ENCODE measurements at regions not wholly inside any gene's neighbourhood (a gene's known extent, or its start where the extent isn't known, plus 50 kb on each side); places are given as distances from the start of the nearest gene placed in this dataset.

- H3K9ac ChIP-seq (ENCODE audit: low read length) = no peak overlapping the region
- H3K79me2 ChIP-seq (ENCODE audit: insufficient read depth, low read length) = no peaks in the 10 kb centered on the region
- no peaks in the 10 kb centered on the region for H3K9me3 ChIP-seq (ENCODE audit: low read length)
- H3K36me3 ChIP-seq (ENCODE audit: insufficient read depth, low read length) = peaks cover 10% of the 10 kb centered on the region; the same call in 1 of the 2 replicates
- no peak overlapping the region for H2AFZ ChIP-seq (ENCODE audit: low read length)
- no peak overlapping the region for H3K27ac ChIP-seq (ENCODE audit: low read depth, low read length, poor library complexity, severe bottlenecking)
- no peaks in the 10 kb centered on the region for H4K20me1 ChIP-seq (ENCODE audit: insufficient read depth, low read length)
- TF ChIP-seq CTCF (IDR thresholded peaks at IDR 0.05; ENCODE audit: low read length) (no peak), EZH2 (IDR thresholded peaks at IDR 0.05; ENCODE audit: borderline replicate concordance, low read length) (no peak)
- H3K4me1 ChIP-seq (ENCODE audit: insufficient read depth, low read length, severe bottlenecking) = peaks cover 3% of the 10 kb centered on the region
- H3F3A ChIP-seq (ENCODE audit: insufficient read depth, low read length) = no peaks in the 10 kb centered on the region
- no peak overlapping the region for H3K4me2 ChIP-seq (ENCODE audit: low read length)
- H3K4me3 ChIP-seq (ENCODE audit: low read depth, low read length, poor library complexity, severe bottlenecking) = no peak overlapping the region
- no peaks in the 10 kb centered on the region for H3K9me2 ChIP-seq (ENCODE audit: low read depth, low read length)
- H3K27me3 ChIP-seq (ENCODE audit: insufficient read depth, low read length) = no peaks in the 10 kb centered on the region
These were observed 124.2 kb upstream of the SMURF2 start for GRCh38 chr17:64786337-64786736.

GRCh38 chr17:64785011-64785421 is 122.9 kb upstream of the SMURF2 start:
- peaks cover 14% of the 10 kb centered on the region for H3K4me1 ChIP-seq (ENCODE audit: insufficient read depth, low read length, severe bottlenecking)
- no peak overlapping the region for H3K27ac ChIP-seq (ENCODE audit: low read depth, low read length, poor library complexity, severe bottlenecking)
- no peak overlapping the region for H3K4me3 ChIP-seq (ENCODE audit: low read depth, low read length, poor library complexity, severe bottlenecking)
- no peaks in the 10 kb centered on the region for H3K27me3 ChIP-seq (ENCODE audit: insufficient read depth, low read length)
- no peaks in the 10 kb centered on the region for H3F3A ChIP-seq (ENCODE audit: insufficient read depth, low read length)
- H3K4me2 ChIP-seq (ENCODE audit: low read length) = no peak overlapping the region
- H3K9ac ChIP-seq (ENCODE audit: low read length) = no peak overlapping the region
- H3K9me3 ChIP-seq (ENCODE audit: low read length) = no peaks in the 10 kb centered on the region
- TF ChIP-seq EZH2 (IDR thresholded peaks at IDR 0.05; ENCODE audit: borderline replicate concordance, low read length) (no peak), CTCF (IDR thresholded peaks at IDR 0.05; ENCODE audit: low read length) (no peak)
- H3K79me2 ChIP-seq (ENCODE audit: insufficient read depth, low read length) = no peaks in the 10 kb centered on the region
- H2AFZ ChIP-seq (ENCODE audit: low read length) = no peak overlapping the region
- H3K9me2 ChIP-seq (ENCODE audit: low read depth, low read length) = no peaks in the 10 kb centered on the region
- peaks cover 10% of the 10 kb centered on the region; the same call in 1 of the 2 replicates for H3K36me3 ChIP-seq (ENCODE audit: insufficient read depth, low read length)
- no peaks in the 10 kb centered on the region for H4K20me1 ChIP-seq (ENCODE audit: insufficient read depth, low read length)

- no peak for TF ChIP-seq CTCF (IDR thresholded peaks at IDR 0.05; ENCODE audit: low read length)
- no peak for TF ChIP-seq EZH2 (IDR thresholded peaks at IDR 0.05; ENCODE audit: borderline replicate concordance, low read length)
These were observed 122.4 kb upstream of the SMURF2 start for GRCh38 chr17:64784353-64785010.

More at GRCh38 chr17:64784353-64785010, 122.4 kb upstream of the SMURF2 start:
- Histone ChIP-seq H3K79me2 (ENCODE audit: insufficient read depth, low read length) (no peaks in the 10 kb centered on the region), H3K9me3 (ENCODE audit: low read length) (no peaks in the 10 kb centered on the region), H3K9ac (ENCODE audit: low read length) (no peak overlapping the region), H4K20me1 (ENCODE audit: insufficient read depth, low read length) (no peaks in the 10 kb centered on the region), H3K4me1 (ENCODE audit: insufficient read depth, low read length, severe bottlenecking) (peaks cover 20% of the 10 kb centered on the region), H2AFZ (ENCODE audit: low read length) (no peak overlapping the region), H3K4me3 (ENCODE audit: low read depth, low read length, poor library complexity, severe bottlenecking) (no peak overlapping the region), H3K27me3 (ENCODE audit: insufficient read depth, low read length) (0 out of 2 replicates have a peak, but pooled peaks cover 4% of the 10 kb centered on the region), H3K4me2 (ENCODE audit: low read length) (no peak overlapping the region), H3K27ac (ENCODE audit: low read depth, low read length, poor library complexity, severe bottlenecking) (no peak overlapping the region), H3K9me2 (ENCODE audit: low read depth, low read length) (no peaks in the 10 kb centered on the region), H3F3A (ENCODE audit: insufficient read depth, low read length) (no peaks in the 10 kb centered on the region), H3K36me3 (ENCODE audit: insufficient read depth, low read length) (peaks cover 10% of the 10 kb centered on the region; the same call in 1 of the 2 replicates)
